ENCODE measurements at regions not wholly inside any gene's neighbourhood (a gene's known extent, or its start where the extent isn't known, plus 50 kb on each side); places are given as distances from the start of the nearest gene placed in this dataset.

DNA sequence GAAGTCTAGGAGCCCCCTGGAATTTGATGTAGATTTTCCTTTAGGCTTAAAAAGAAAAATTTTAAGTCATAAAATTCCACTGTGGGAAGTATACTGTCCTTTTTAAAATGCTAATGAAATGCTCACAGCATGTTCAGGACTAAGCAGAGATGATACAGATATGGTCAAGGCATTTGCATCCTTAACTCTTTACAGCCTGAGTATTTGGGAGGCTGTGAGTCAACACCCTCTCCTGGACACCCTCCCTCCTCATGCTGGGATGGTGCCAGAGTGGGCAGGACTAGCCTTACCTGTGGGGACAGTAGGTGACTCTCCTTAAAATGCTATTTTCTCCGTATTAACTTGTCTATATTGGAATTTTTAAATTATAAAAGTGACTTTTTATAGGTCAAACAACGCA, 197.4 kb upstream of the ELL2 start:
- CTCF ChIA-PET: no interaction called here

DNA sequence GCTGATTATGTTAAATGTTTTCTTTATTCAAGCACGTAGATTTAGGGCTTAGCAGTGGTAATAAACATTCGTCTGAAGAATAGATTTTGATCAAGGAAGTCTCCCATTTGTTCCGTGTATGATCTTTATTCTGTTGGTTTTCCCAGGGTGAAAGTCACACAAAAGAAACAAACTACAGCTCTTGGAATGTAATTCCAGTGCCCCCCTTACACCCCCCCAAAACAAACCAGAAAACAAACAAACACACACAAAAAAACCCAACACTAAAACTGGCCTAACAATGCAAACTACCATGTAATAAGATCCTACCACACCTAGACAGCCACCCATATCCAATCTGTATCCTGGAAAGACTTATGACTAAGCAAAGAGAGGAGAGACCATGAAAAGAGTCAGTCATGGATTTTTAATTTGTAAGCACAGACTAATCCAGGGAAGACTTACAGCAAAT, 196.2 kb upstream of the ELL2 start:
- ChIA-PET CTCF (no interaction called here), POLR2A (no interaction called here)
- H3K79me2 ChIP-seq (ENCODE audit: insufficient read depth): no peaks in the 10 kb centered on the region
- TF ChIP-seq, protein P1, sequence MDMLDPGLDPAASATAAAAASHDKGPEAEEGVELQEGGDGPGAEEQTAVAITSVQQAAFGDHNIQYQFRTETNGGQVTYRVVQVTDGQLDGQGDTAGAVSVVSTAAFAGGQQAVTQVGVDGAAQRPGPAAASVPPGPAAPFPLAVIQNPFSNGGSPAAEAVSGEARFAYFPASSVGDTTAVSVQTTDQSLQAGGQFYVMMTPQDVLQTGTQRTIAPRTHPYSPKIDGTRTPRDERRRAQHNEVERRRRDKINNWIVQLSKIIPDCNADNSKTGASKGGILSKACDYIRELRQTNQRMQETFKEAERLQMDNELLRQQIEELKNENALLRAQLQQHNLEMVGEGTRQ (IDR thresholded peaks at IDR 0.05; ENCODE audit: borderline replicate concordance, low read depth, low read length): no peak
- TF ChIP-seq JUND (IDR thresholded peaks at IDR 0.05) (no peak), YY1 (IDR thresholded peaks at IDR 0.05; ENCODE audit: low read depth) (no peak), TCF12 (IDR thresholded peaks at IDR 0.05) (no peak), EZH2phosphoT487 (IDR thresholded peaks at IDR 0.05; ENCODE audit: borderline replicate concordance, low read depth) (no peak), RCOR1 (IDR thresholded peaks at IDR 0.05; ENCODE audit: low read length) (no peak), RXRA (IDR thresholded peaks at IDR 0.05; ENCODE audit: borderline replicate concordance, low read depth) (no peak), EP300 (IDR thresholded peaks at IDR 0.05; ENCODE audit: borderline replicate concordance in 1 of 2, low read depth in 1 of 2, low read length in 1 of 2) (no peak), GATA2 (CRISPR knock-in tag; IDR thresholded peaks at IDR 0.05) (no peak), ELF1 (IDR thresholded peaks at IDR 0.05) (no peak), RFX5 (IDR thresholded peaks at IDR 0.05; ENCODE audit: low read length) (no peak)
- TF ChIP-seq, protein P2, sequence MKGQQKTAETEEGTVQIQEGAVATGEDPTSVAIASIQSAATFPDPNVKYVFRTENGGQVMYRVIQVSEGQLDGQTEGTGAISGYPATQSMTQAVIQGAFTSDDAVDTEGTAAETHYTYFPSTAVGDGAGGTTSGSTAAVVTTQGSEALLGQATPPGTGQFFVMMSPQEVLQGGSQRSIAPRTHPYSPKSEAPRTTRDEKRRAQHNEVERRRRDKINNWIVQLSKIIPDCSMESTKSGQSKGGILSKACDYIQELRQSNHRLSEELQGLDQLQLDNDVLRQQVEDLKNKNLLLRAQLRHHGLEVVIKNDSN (IDR thresholded peaks at IDR 0.05; ENCODE audit: borderline replicate concordance, low read depth): no peak
- TF ChIP-seq, protein P3, sequence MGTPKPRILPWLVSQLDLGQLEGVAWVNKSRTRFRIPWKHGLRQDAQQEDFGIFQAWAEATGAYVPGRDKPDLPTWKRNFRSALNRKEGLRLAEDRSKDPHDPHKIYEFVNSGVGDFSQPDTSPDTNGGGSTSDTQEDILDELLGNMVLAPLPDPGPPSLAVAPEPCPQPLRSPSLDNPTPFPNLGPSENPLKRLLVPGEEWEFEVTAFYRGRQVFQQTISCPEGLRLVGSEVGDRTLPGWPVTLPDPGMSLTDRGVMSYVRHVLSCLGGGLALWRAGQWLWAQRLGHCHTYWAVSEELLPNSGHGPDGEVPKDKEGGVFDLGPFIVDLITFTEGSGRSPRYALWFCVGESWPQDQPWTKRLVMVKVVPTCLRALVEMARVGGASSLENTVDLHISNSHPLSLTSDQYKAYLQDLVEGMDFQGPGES (IDR thresholded peaks at IDR 0.05; ENCODE audit: low read depth, low read length): no peak
- TF ChIP-seq, protein P4, sequence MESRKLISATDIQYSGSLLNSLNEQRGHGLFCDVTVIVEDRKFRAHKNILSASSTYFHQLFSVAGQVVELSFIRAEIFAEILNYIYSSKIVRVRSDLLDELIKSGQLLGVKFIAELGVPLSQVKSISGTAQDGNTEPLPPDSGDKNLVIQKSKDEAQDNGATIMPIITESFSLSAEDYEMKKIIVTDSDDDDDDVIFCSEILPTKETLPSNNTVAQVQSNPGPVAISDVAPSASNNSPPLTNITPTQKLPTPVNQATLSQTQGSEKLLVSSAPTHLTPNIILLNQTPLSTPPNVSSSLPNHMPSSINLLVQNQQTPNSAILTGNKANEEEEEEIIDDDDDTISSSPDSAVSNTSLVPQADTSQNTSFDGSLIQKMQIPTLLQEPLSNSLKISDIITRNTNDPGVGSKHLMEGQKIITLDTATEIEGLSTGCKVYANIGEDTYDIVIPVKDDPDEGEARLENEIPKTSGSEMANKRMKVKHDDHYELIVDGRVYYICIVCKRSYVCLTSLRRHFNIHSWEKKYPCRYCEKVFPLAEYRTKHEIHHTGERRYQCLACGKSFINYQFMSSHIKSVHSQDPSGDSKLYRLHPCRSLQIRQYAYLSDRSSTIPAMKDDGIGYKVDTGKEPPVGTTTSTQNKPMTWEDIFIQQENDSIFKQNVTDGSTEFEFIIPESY (IDR thresholded peaks at IDR 0.05; ENCODE audit: borderline replicate concordance, low read depth): no peak
- H3K4me2 ChIP-seq: no peak overlapping the region
- H3K9me2 ChIP-seq: no peaks in the 10 kb centered on the region
- no peak overlapping the region for H3K4me3 ChIP-seq (ENCODE audit: low read depth in 2 of 2, low read length in 1 of 2)
- no peaks in the 10 kb centered on the region for H4K20me1 ChIP-seq (ENCODE audit: insufficient read depth)
- no peak overlapping the region for H3K9ac ChIP-seq
- no peaks in the 10 kb centered on the region for H3K4me1 ChIP-seq (ENCODE audit: control insufficient read depth in 1 of 2, insufficient read depth in 2 of 2, low read depth in 1 of 2, low read length in 1 of 2)
- DNase-seq: no peak
- H3K9me3 ChIP-seq: no peaks in the 10 kb centered on the region
- H3K27me3 ChIP-seq (ENCODE audit: insufficient read depth): no peaks in the 10 kb centered on the region
- H2AFZ ChIP-seq (ENCODE audit: low read depth): no peak overlapping the region
- 88% methylated on average over 3 of the region's 3 CpGs for WGBS (ENCODE audit: low lambda C conversion rate)
- H3K27ac ChIP-seq (ENCODE audit: low read depth in 2 of 2, low read length in 1 of 2): no peak overlapping the region
- no peaks in the 10 kb centered on the region for H3K36me3 ChIP-seq (replicated peaks in 1 of 2; ENCODE audit: control insufficient read depth in 1 of 2, insufficient read depth in 2 of 2, low read length in 1 of 2)
- H3F3A ChIP-seq (replicated peaks; ENCODE audit: insufficient read depth): no peaks in the 10 kb centered on the region

More for the DNA sequence above, 197.4 kb upstream of the ELL2 start:
- no peak overlapping the region for H3K4me3 ChIP-seq (ENCODE audit: low read depth in 2 of 2, low read length in 1 of 2)
- DNase-seq: no peak
- no peaks in the 10 kb centered on the region for H3K27me3 ChIP-seq (ENCODE audit: insufficient read depth)
- H2AFZ ChIP-seq (ENCODE audit: low read depth): no peak overlapping the region
- WGBS (ENCODE audit: low lambda C conversion rate): 97% methylated on average over 2 of the region's 2 CpGs
- TF ChIP-seq POLR2AphosphoS5 (IDR thresholded peaks at IDR 0.05; ENCODE audit: low read depth, low read length) (no peak), SMC3 (IDR thresholded peaks at IDR 0.05; ENCODE audit: low read depth, low read length) (no peak), TCF12 (IDR thresholded peaks at IDR 0.05) (no peak), MXI1 (IDR thresholded peaks at IDR 0.05; ENCODE audit: low read depth, low read length) (no peak)
- TF ChIP-seq, protein P2 (IDR thresholded peaks at IDR 0.05; ENCODE audit: borderline replicate concordance, low read depth): no peak
- TF ChIP-seq, protein P5, sequence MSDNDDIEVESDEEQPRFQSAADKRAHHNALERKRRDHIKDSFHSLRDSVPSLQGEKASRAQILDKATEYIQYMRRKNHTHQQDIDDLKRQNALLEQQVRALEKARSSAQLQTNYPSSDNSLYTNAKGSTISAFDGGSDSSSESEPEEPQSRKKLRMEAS (IDR thresholded peaks at IDR 0.05; ENCODE audit: low read depth): no peak
- H3F3A ChIP-seq (replicated peaks; ENCODE audit: insufficient read depth): no peaks in the 10 kb centered on the region
- H3K4me1 ChIP-seq (ENCODE audit: control insufficient read depth in 1 of 2, insufficient read depth in 2 of 2, low read depth in 1 of 2, low read length in 1 of 2): no peaks in the 10 kb centered on the region
- H3K9me2 ChIP-seq: no peaks in the 10 kb centered on the region
- no peaks in the 10 kb centered on the region for H4K20me1 ChIP-seq (ENCODE audit: insufficient read depth)
- H3K9me3 ChIP-seq: no peaks in the 10 kb centered on the region
- H3K4me2 ChIP-seq: no peak overlapping the region
- POLR2A ChIA-PET: no interaction called here
- H3K27ac ChIP-seq (ENCODE audit: low read depth in 2 of 2, low read length in 1 of 2): no peak overlapping the region
- no peaks in the 10 kb centered on the region for H3K79me2 ChIP-seq (ENCODE audit: insufficient read depth)
- no peaks in the 10 kb centered on the region for H3K36me3 ChIP-seq (replicated peaks in 1 of 2; ENCODE audit: control insufficient read depth in 1 of 2, insufficient read depth in 2 of 2, low read length in 1 of 2)
- no peak overlapping the region for H3K9ac ChIP-seq

All from SK-N-SH (cell line).